ENCODE measurements at regions not wholly inside any gene's neighbourhood (a gene's known extent, or its start where the extent isn't known, plus 50 kb on each side); places are given as distances from the start of the nearest gene placed in this dataset.

- no peak for TF ChIP-seq TAF1 (IDR thresholded peaks at IDR 0.05; ENCODE audit: low read depth, low read length)
- no peak for TF ChIP-seq POLR2A (IDR thresholded peaks at IDR 0.05; ENCODE audit: low read depth, low read length)
- no peak for TF ChIP-seq POLR2AphosphoS5 (IDR thresholded peaks at IDR 0.05; ENCODE audit: low read depth, low read length)
- TF ChIP-seq PAX5 (IDR thresholded peaks at IDR 0.05; ENCODE audit: insufficient read depth, low read length, severe bottlenecking) = no peak
- no peak for TF ChIP-seq SPI1 (IDR thresholded peaks at IDR 0.05; ENCODE audit: low read depth, low read length)
Measured at GRCh38 chr7:42552227-42552626, 315.2 kb upstream of the GLI3 start.
